Kidney glomerular epithelial cell (primary cell): ENCODE measurements at regions not wholly inside any gene's neighbourhood (a gene's known extent, or its start where the extent isn't known, plus 50 kb on each side); places are given as distances from the start of the nearest gene placed in this dataset.
A peak's percentile ranks its signal among the peaks of the same experiment; 100 is the strongest.
"Not testable (repeated sequence)": the region's sequence is repeated elsewhere in the genome, so short reads cannot be mapped to it uniquely, and the experiment has no call there.

ENCODE experiments used
- DNase-seq: peaks from one replicate; lab custom pipeline; 2025; lab: John Stamatoyannopoulos, UW

GRCh38 chr2:220701115-220701514 lies 871.0 kb downstream of the EPHA4 start:
- no peak for DNase-seq

GRCh38 chr2:220703279-220703678 lies 868.8 kb downstream of the EPHA4 start:
- DNase-seq: peak; percentile 42

GRCh38 chr2:220704081-220704480 lies 868.0 kb downstream of the EPHA4 start:
- no peak for DNase-seq

- no peak for DNase-seq
Observed at GRCh38 chr2:220704810-220705209, 867.3 kb downstream of the EPHA4 start.

- DNase-seq: no peak
Observed at GRCh38 chr2:220705678-220706077, 866.4 kb downstream of the EPHA4 start.

- DNase-seq: no peak
Observed at GRCh38 chr2:220707261-220707660, 864.8 kb downstream of the EPHA4 start.

- no peak for DNase-seq
Observed at GRCh38 chr2:220708366-220708765, 863.7 kb downstream of the EPHA4 start.

GRCh38 chr2:220717283-220717682 lies 854.8 kb downstream of the EPHA4 start:
- DNase-seq: no peak

- DNase-seq: no peak
Observed at GRCh38 chr2:220736778-220737177, 835.3 kb downstream of the EPHA4 start.

GRCh38 chr2:220743203-220743602 lies 828.9 kb downstream of the EPHA4 start:
- no peak for DNase-seq

GRCh38 chr2:220744861-220745260 lies 827.2 kb downstream of the EPHA4 start:
- DNase-seq: no peak

- DNase-seq: no peak
Observed at GRCh38 chr2:220745682-220746081, 826.4 kb downstream of the EPHA4 start.

GRCh38 chr2:220747736-220748135 lies 824.4 kb downstream of the EPHA4 start:
- no peak for DNase-seq

- no peak for DNase-seq
Observed at GRCh38 chr2:220748875-220749479, 823.1 kb downstream of the EPHA4 start.

- no peak for DNase-seq
Observed at GRCh38 chr2:220753486-220753885, 818.6 kb downstream of the EPHA4 start.

GRCh38 chr2:220756653-220757052 lies 815.5 kb downstream of the EPHA4 start:
- DNase-seq: no peak

- DNase-seq: not testable (repeated sequence)
Observed at GRCh38 chr2:220758376-220758775, 813.7 kb downstream of the EPHA4 start.

- no peak for DNase-seq
Observed at GRCh38 chr2:220764171-220764570, 807.9 kb downstream of the EPHA4 start.

GRCh38 chr2:220767591-220768255 lies 804.4 kb downstream of the EPHA4 start:
- DNase-seq: no peak

GRCh38 chr2:220775856-220776488 lies 796.1 kb downstream of the EPHA4 start:
- peak; percentile 62 for DNase-seq

- not testable (repeated sequence) for DNase-seq
Observed at GRCh38 chr2:220779076-220779475, 793.0 kb downstream of the EPHA4 start.

GRCh38 chr2:220779511-220779910 lies 792.6 kb downstream of the EPHA4 start:
- no peak for DNase-seq

GRCh38 chr2:220779931-220780330 lies 792.2 kb downstream of the EPHA4 start:
- peak; percentile 66 for DNase-seq
